GM21360 (cell line): ENCODE measurements at regions not wholly inside any gene's neighbourhood (a gene's known extent, or its start where the extent isn't known, plus 50 kb on each side); places are given as distances from the start of the nearest gene placed in this dataset.
"Not testable (repeated sequence)": the region's sequence is repeated elsewhere in the genome, so short reads cannot be mapped to it uniquely, and the experiment has no call there.

Experiments
- ATAC-seq: cut with Tn5 transposase; IDR thresholded peaks from one replicate; pipeline ENCODE4 v1.9.1; 2021; ENCODE audit warnings: mild to moderate bottlenecking, moderate library complexity; ENCODE audit not compliant: unreplicated experiment

- no peak for ATAC-seq
Measured at GRCh38 chr3:177356113-177356512, 158.8 kb upstream of the TBL1XR1 start.

GRCh38 chr3:177356952-177357351 is 159.7 kb upstream of the TBL1XR1 start:
- ATAC-seq = no peak

- ATAC-seq = no peak
Measured at GRCh38 chr3:177357352-177358090, 160.2 kb upstream of the TBL1XR1 start.

GRCh38 chr3:177358091-177358976 is 161.1 kb upstream of the TBL1XR1 start:
- peak; percentile 53 for ATAC-seq

- ATAC-seq = no peak
Measured at GRCh38 chr3:177358977-177359592, 161.8 kb upstream of the TBL1XR1 start.

- peak; percentile 66 for ATAC-seq
Measured at GRCh38 chr3:177359593-177360357, 162.5 kb upstream of the TBL1XR1 start.

GRCh38 chr3:177361081-177361938 is 164.0 kb upstream of the TBL1XR1 start:
- ATAC-seq = no peak

GRCh38 chr3:177362626-177363025 is 165.3 kb upstream of the TBL1XR1 start:
- ATAC-seq = no peak

GRCh38 chr3:177364236-177364635 is 167.0 kb upstream of the TBL1XR1 start:
- no peak for ATAC-seq

- ATAC-seq = not testable (repeated sequence)
Measured at GRCh38 chr3:177365294-177365693, 168.0 kb upstream of the TBL1XR1 start.

GRCh38 chr3:177367788-177368187 is 170.5 kb upstream of the TBL1XR1 start:
- no peak for ATAC-seq

GRCh38 chr3:177370246-177370822 is 173.1 kb upstream of the TBL1XR1 start:
- ATAC-seq = no peak

- ATAC-seq = no peak
Measured at GRCh38 chr3:177371146-177371545, 173.9 kb upstream of the TBL1XR1 start.

GRCh38 chr3:177371888-177372287 is 174.6 kb upstream of the TBL1XR1 start:
- no peak for ATAC-seq

- ATAC-seq = peak; percentile 43
Measured at GRCh38 chr3:177374323-177374722, 177.0 kb upstream of the TBL1XR1 start.

GRCh38 chr3:177375316-177375715 is 178.0 kb upstream of the TBL1XR1 start:
- ATAC-seq = no peak

- no peak for ATAC-seq
Measured at GRCh38 chr3:177377166-177377565, 179.9 kb upstream of the TBL1XR1 start.

- ATAC-seq = peak; percentile 76
Measured at GRCh38 chr3:177378168-177378567, 180.9 kb upstream of the TBL1XR1 start.

GRCh38 chr3:177379045-177379444 is 181.8 kb upstream of the TBL1XR1 start:
- ATAC-seq = no peak

- no peak for ATAC-seq
Measured at GRCh38 chr3:177381070-177381469, 183.8 kb upstream of the TBL1XR1 start.
